GM12872 (cell line): ENCODE measurements at regions not wholly inside any gene's neighbourhood (a gene's known extent, or its start where the extent isn't known, plus 50 kb on each side); places are given as distances from the start of the nearest gene placed in this dataset.

ENCODE experiments used
- TF ChIP-seq, protein P1 (sequence below): IDR thresholded peaks from 3 replicates; pipeline ENCODE4 v1.5.1; 2011; ENCODE audit warnings: low read depth, mild to moderate bottlenecking, low read length, moderate library complexity; ENCODE audit not compliant: insufficient read depth

DNA sequence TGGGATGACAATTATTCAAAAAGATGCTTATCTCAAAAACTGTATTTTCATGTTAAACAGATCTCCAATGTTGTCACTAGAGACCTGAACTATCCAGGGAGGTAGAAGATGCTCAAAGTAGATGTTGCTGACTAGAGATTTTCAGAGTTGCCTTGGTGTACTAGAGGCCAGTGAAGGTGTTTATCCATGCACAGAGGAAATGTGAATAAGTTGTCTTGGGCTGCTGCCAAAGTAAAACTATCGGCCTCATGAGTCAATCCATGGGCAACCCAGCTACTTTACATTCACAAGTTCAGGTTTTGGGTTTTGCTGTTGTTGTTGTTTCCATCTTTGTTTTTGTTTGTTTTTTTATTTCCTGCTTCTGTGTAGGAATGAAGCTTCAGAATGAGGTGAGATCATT lies 141.1 kb upstream of the RANBP3L start:
- TF ChIP-seq, protein P1, sequence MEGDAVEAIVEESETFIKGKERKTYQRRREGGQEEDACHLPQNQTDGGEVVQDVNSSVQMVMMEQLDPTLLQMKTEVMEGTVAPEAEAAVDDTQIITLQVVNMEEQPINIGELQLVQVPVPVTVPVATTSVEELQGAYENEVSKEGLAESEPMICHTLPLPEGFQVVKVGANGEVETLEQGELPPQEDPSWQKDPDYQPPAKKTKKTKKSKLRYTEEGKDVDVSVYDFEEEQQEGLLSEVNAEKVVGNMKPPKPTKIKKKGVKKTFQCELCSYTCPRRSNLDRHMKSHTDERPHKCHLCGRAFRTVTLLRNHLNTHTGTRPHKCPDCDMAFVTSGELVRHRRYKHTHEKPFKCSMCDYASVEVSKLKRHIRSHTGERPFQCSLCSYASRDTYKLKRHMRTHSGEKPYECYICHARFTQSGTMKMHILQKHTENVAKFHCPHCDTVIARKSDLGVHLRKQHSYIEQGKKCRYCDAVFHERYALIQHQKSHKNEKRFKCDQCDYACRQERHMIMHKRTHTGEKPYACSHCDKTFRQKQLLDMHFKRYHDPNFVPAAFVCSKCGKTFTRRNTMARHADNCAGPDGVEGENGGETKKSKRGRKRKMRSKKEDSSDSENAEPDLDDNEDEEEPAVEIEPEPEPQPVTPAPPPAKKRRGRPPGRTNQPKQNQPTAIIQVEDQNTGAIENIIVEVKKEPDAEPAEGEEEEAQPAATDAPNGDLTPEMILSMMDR, result no peak

- TF ChIP-seq, protein P1, result no peak
Measured at GRCh38 chr5:36443941-36444340, 142.2 kb upstream of the RANBP3L start.

- TF ChIP-seq, protein P1, result no peak
Measured at GRCh38 chr5:36444582-36445418, 143.1 kb upstream of the RANBP3L start.

GRCh38 chr5:36447776-36448175 lies 146.1 kb upstream of the RANBP3L start:
- TF ChIP-seq, protein P1, result no peak

GRCh38 chr5:36450229-36451014 lies 148.7 kb upstream of the RANBP3L start:
- TF ChIP-seq, protein P1, result no peak

DNA sequence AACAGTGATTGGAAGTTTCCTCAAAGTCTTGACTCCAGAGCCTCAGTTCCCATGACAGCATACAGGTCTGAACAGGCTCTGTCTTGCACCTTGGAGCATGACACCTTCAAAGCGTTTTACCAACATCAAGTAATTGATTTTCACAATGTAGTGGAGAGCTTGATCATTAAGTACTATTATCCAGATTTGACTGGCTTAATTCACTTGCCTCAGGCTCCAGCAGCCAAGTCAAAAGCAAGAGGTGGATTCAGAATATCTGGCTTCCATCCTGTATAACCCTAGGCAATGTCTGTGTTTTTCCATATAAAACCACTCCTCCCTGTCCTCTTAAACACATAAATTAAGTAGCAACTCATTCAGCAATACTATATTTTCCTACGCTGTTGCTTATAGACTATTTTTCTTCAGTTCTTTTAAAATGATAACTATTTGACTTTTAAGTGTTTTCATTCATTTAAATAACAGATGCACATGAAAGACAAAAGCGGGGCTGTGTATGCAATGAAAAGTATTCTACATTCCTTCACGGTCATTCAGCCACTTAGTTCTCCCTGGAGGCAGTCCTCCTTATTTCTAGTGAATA lies 150.8 kb upstream of the RANBP3L start:
- TF ChIP-seq, protein P1, result no peak
